GM18507 (cell line): ENCODE measurements at regions not wholly inside any gene's neighbourhood (a gene's known extent, or its start where the extent isn't known, plus 50 kb on each side); places are given as distances from the start of the nearest gene placed in this dataset.

Experiments
- DNase-seq: peaks from one replicate; pipeline ENCODE4 v3.0.0; 2011; ENCODE audit warnings: low read depth; ENCODE audit not compliant: insufficient read length; ENCODE audit errors: extremely low spot score
- FAIRE-seq: peaks from 2 replicates; lab custom pipeline; 2011; peaks lifted over from hg19 to GRCh38; lab: Jason Lieb, UNC

DNA sequence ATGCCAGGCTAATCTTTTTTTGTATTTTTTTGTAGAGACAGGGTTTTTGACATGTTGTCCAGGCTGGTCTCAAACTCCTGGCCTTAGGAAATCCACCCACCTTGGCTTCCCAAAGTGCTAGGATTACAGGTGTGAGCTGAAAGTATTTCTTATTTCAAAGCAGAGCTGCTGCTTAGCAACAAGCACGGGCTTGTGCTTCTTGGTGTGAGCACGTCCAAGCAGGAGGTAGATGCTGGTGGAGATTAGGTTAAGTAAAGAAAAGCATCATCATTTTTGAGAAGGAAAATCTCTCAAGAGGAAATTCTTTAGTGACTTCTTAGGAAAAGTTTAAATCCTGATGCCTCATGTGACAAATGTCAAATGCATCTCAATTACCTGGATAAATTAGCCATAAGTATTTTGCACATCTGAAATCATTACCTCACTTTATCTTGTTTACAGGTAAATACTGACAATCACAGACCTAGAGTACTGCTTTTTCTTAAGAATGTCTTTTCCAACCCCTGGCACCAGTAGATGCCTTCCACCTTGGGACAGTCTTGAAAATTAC lies 431.8 kb upstream of the FZD8 start:
- FAIRE-seq, result no peak

DNA sequence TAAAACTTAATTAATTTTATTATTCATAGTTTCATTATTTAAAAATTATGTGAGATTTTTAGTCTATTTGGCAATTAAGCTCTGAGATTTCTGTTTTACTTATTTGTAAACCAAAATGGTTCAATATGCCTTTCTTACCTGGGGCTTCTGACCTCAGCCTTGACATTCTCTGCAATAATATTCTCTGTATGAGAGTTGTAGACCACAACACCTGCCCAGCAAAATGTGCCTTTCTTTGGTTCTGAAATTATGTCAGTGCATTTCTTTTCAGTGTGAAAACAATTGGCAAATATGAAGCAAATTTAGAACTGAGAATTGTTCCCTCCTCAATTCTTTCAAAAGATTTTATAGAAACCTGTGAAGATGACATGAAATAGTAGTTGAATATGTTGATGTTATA lies 426.4 kb upstream of the FZD8 start:
- FAIRE-seq (no peak), DNase-seq (no peak)

More for the DNA sequence above, 431.8 kb upstream of the FZD8 start:
- no peak for DNase-seq

DNA sequence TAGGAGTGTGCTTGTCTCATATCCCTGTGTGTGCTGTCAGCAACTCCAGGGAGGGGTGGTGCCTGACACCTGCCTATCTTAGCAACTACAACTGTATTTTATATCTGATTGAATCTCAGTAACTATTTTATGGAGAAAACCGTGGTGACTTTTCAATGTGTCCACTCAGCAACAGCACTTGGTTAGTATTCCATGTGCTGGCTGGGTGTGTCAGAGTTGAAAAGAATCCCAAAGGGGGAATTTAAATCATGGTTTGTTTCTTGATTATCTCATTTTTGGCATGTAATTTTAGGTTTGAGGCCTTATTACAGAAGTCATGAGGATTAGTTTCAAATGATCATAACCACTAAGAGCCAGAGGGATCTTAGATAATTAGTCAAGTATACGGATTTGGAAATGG lies 425.7 kb upstream of the FZD8 start:
- DNase-seq, result no peak
- no peak for FAIRE-seq

DNA sequence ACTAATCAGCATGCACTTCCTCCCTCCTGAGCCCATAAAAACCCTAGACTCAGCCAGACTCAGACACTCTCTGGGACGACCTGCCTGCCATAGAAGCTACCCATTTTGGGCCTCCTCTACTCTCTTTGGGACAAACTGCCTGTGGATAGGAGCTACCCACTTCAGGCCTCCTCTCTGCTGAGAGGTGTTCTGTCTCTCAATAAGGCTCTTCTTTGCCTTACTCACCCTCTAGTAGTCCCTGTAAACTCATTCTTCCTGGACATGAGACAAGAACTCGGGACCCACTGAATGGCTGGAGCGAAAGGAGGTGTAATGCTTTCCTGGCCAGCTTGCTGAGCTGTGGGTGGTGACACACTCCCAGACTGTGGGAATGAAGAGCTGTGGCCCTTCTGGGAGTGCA lies 424.8 kb upstream of the FZD8 start:
- FAIRE-seq (no peak), DNase-seq (no peak)

DNA sequence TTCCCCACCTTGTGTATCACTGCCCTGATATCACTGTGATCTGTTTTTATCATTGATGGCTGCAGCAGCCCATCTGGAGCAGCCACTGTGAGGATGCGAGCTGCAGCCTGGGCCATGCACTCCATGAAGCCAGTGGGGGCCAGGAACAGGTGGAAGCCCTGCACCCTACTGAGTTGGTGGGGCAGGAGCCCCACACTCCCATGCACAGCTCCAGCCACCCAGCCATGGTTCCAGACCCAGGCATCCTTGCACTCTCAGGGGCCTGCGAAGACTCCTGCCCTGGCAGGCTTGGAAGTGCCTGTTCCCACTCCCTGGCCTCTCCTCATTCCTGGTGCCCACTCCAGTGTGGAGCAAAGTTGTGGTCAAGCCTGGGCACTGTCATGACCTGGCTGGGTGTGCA lies 424.0 kb upstream of the FZD8 start:
- DNase-seq (no peak), FAIRE-seq (no peak)

DNA sequence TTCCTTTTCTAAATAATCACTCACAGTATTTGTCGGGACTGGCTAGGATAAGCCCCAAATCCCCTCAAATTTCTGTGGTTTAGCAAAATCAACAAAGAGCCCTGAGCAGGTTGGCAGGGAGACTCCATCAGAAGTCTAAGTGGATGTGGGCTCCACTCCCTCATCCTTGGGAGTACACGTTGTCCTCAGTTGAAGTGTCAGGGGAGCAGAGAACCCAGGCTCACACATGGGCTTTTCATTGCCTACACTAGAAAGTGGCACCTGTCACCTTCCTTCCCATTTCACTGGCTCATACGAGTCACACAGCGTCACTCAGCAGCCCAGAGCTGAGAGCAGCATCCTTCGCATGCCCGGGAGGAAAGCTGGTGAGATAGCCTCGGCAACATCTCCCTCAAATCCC lies 421.3 kb upstream of the FZD8 start:
- DNase-seq (no peak), FAIRE-seq (no peak)

DNA sequence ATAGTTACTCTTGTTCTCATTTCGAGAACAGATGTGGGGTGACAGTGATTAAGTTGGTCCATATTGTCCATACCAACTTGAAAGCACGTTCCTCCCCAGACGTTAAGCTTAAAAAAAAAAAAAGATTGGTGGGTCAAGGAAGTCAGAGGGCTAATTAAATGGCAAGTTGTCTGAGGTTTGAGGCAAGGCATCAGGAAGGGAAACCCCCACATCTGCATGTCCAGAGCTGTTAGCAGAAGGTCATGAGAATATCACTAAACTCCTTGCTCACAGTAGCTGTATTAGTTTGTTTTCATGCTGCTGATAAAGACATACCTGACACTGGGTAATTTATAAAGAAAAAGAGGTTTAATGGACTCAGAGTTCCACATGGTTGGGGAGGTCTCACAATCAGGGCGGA lies 415.6 kb upstream of the FZD8 start:
- FAIRE-seq, result no peak
- DNase-seq, result no peak

DNA sequence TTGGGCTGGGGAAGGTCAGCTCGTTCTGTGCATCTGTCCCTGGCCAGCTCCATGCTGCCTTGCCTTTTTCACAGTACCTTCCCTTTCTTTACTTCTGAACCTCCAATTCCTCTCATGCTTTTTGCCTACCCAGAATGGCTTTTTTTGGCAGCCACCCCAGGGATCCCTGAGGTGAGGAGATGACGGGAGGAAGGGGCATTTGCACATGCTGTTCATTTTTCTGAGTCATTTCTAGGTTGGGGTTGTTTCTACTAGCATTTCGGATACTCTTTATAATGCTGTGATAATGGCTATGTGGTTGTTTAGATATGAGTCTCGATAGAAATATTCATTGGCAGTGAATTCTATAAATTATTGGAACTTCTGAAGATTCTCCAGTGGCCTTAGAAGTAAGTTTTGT lies 415.1 kb upstream of the FZD8 start:
- FAIRE-seq, result no peak

DNA sequence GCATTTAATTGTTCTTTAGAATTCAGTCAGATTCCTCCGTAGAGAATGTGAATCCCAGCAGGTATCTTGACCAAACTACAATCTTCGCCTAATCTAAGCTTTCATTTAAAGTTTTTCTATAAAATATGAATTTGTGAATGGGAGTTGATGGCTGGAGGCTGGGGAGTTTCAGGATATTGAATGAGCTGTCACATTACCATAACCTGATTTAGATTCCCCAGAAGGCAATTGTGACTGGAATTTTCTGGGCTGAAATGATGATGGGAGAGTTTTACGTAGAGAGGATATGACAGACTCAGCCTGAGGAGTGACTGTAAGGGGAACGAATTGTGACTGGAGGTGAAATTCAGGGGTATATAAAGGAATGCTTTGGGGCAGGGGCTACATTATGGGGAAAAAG lies 411.7 kb upstream of the FZD8 start:
- DNase-seq, result no peak
- no peak for FAIRE-seq

More for the DNA sequence above, 415.1 kb upstream of the FZD8 start:
- DNase-seq, result no peak

DNA sequence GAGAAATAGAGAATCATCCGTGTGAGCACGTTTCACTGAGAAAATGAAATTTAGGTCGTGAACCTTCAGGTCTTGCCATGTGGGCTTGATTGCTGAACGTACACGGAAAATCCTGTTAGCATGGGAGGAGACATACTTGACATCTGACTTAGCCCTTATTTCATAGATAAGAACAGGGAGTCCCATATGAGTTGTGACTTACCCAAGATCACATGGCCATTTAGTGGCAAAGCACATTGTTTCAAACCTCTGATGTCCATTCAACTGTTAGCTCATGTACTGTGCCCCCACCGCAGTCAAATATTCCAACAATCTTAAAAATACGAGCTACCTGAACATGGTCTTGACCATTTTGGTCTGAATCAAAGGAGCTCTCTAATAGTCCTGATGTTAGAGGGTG lies 411.2 kb upstream of the FZD8 start:
- DNase-seq, result no peak
- FAIRE-seq, result no peak

DNA sequence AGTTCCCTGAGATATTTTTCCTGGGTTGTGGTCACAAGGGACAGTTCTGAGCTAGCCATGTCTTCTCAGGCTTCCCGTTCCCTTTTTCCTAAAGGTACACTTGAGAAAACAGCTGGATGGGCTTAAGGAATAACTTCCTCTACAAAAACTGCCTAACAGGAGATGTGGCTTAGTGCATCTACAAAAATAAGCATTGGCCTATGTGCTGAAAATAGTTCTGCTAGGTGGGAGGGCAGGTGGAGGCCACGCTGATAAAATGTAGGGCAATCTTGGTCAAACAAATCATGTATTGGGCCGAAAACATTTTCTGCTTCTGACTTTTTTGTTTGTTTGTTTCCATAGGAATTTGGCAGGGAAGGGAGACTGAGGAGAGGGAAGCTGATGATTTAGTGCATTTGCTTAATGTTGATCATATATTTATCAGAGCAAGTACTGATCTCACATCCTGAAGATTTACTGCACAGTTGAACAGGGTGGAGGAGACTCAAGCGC lies 409.4 kb upstream of the FZD8 start:
- DNase-seq (no peak), FAIRE-seq (no peak)

DNA sequence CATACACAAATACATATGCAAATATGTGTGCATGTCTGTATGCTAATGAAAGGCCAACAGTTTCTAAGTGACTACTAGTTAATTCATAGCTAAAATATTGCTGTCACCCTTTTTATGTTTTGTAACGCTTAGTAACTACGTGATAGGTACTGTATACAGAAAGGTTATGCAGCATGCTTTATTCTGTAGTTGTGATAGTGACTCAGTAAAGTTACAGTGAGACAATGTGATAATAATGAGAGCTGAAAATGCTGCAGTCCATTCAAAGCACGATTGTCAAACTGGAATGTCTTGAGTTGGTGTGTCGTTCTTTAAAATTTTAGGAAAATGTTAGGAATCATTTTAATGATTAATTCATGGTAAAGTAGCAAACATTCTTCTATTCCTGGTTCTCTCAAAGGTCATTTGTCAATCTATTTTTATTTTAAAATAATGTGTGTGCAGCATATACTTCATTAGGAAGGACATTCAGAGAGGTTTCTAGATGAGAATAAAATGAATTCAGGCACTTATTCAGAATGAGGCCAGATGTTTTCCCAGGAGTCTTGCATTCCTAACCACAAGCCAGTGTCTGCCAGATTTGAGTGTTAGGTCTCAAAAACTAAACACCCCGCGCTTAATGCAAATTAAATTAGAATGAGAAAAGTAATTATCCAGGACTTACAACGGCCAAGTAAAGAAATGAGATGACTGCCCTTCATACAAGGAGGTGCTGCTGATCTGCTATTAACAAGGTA lies 408.8 kb upstream of the FZD8 start:
- DNase-seq (no peak), FAIRE-seq (no peak)

DNA sequence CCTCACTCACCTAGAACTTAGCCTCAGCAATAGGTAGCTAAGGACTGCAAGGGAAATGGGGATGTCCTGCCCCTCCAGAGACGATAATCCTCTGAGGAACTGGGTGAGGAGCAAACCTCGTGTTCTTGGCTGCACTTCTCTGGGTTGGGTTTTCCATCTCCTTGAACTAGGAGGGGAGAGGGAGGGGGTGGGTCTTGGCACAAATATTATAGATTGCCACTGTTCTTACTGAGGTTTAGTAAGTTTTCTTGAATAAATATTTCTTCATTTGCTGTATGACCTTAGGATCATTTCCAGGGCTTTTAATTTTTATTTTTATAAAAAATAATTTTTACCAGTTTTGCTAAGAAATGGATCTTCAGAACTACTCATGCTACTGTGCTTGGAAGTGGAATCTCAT lies 406.7 kb upstream of the FZD8 start:
- FAIRE-seq (no peak), DNase-seq (no peak)

DNA sequence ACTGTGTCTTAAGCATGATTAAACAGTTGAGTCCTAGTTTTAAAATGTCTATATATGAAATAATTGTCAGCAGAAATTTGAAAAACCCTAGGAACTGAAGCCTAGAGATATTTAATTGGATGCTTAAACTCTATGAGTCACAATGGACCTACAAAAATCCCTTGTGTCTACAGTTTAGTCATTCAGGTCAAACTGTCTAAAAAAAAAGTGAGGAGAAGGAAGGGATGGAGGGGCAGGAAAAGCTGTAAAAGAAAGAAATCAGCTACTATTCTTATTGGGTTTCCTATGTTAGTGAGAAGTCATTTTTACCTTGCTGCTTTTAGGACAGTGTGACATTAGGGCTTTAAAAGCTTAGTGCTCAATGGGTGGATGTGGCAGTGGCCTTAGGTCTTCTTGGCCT lies 406.1 kb upstream of the FZD8 start:
- FAIRE-seq (no peak), DNase-seq (no peak)

DNA sequence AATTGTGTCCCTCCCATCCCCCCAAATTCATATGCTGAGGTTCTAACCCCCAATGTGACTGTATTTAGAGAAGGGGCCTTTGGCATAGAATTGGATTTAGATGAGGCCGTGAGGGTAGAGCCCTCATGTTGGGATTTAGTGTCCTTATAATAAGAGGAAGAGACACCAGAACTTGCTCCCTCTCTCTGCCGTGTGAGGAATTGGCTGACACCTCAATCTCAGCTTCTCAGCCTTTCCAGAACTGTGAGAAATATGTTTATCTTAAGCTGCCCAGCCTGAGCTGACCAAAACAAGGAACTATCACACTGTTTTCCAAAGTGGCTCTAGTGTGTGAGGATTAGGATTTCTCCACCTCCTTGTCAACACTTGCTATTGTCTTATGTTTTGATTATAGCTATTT lies 400.0 kb upstream of the FZD8 start:
- FAIRE-seq, result no peak

DNA sequence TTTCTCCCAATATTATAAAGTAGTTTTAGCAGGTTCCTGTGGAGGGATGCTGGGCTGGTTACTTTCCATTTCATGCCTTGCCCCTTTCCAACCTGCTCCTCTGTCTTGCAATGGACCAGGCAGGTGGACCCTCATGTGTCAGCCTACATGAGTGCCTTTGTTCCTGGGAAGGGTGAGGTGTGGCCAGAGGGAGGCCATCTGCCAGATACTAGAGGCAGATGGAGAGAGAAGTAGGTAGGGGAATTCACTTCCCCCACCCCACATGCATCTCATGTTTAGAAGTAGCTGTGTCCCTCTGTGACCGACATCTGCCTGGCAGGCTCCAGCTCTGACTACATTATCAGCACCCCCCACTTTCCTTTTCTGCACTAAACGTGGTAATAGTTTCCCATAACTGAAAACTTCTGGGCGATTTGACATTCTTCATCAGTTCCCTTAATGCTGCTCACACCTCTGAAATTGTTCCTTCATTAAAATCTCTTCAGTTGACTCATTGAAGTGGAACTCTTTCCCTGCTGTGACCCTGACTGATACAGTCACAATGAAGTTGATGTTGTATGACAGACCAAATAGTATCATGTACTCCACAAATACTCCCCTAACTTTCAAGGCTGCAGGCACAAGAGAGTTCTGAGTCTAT lies 396.3 kb upstream of the FZD8 start:
- DNase-seq, result no peak
- no peak for FAIRE-seq

More for the DNA sequence above, 400.0 kb upstream of the FZD8 start:
- DNase-seq, result no peak

DNA sequence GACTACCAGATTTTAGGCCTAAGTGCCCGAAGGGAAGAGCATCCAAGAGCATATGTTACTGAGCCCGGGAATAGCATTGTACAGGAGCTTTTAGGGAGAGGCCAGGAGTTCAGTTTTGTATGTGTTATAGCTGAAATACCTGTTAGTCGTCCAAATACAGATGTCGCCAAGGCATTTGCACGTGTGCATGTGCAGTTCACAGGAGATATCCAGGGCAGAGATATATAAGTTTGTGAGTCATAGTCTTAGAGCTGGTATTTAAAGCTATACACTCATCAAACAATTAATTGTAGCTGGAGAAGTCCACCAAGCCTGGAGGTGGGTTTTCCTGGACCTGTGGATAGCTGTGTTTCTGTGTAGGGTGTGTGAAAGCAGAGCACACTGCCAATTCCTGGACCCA lies 394.0 kb upstream of the FZD8 start:
- FAIRE-seq (no peak), DNase-seq (no peak)

DNA sequence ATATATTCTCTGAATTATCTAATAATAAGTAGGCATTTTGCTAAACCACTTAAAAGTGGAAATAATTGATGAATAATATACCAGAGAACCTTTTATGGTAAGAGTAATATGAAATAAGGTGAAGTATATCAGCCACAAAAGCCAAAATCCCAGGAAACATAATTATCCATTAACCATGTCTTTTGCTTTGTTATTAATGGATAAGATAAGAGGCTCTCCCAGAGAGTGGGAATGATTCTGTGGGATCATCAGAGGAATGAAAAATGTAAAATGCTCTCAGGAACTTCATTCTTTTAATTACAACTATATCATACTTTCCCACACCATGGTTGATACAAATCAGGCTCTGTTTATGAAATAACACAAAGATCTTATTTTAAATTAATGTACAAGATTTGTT lies 391.7 kb upstream of the FZD8 start:
- FAIRE-seq (no peak), DNase-seq (no peak)

DNA sequence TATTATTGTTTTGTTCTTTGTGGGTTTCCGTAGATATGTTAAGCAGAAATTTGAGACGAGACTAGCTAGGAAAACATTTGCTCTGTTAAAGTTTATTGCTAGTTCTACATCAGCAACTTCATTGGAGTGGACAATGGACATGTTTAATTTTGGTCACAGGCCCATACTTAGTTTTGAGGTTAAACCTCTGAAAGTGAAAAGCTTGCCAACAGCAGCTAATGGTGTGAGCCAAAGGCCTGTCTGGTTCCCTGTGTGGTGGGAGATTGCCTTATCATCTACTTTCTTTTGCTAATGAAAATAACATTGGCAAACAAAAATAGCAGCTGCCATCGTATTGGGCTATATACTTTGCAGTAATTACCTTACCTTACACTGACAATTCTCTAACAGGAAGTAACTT lies 388.4 kb upstream of the FZD8 start:
- DNase-seq, result no peak
- no peak for FAIRE-seq

DNA sequence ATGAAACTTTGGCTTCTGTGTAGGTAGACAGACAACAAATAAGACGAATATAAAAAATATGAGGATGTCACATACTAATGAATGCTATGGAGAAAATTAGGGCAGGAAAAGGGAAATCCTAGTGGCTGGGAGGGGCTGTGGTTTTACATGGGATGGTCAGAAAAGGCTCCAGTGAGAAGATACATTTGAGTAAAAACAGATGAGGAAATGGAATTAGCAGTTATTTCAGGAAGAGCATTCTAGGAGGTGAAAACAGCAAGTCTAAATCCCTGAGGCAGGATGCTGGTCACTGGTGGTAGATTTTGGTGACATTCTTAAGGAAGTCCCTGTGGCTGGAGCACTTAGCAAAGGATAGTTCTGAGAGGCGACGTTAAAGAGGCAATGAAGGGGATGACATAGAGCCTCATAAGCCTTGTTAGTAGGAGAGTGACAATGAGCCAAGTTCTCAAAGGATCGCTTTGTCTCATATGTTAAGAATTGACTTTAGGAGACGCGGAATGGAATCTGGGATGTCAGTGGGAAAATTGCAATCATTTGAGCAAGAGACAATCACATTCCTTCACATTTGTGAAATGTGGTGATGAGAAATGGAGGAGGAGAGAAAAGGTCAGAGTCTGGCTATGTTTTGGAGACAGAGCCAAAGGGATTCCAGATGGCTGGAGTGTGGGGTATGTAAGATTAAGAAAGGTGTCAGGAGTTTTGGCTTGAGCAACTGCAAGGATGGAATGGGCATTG lies 384.7 kb upstream of the FZD8 start:
- FAIRE-seq, result no peak

More for the DNA sequence above, 384.7 kb upstream of the FZD8 start:
- DNase-seq, result no peak
